Mononuclear cell (primary cell): ENCODE measurements at regions not wholly inside any gene's neighbourhood (a gene's known extent, or its start where the extent isn't known, plus 50 kb on each side); places are given as distances from the start of the nearest gene placed in this dataset.
"Not testable (repeated sequence)": the region's sequence is repeated elsewhere in the genome, so short reads cannot be mapped to it uniquely, and the experiment has no call there.

Experiments used
- H3K27me3 ChIP-seq: 2 replicates; pipeline ENCODE4 v1.6.0; 2011; ENCODE audit warnings: low read length, control low read depth; ENCODE audit not compliant: insufficient read depth
- H3K4me1 ChIP-seq: 2 replicates; pipeline ENCODE4 v1.5.1; 2011; ENCODE audit warnings: mild to moderate bottlenecking, low read length, control low read depth; ENCODE audit not compliant: insufficient read depth
- H3K4me3 ChIP-seq: 2 replicates; pipeline ENCODE4 v1.5.1; 2011; ENCODE audit warnings: mild to moderate bottlenecking, low read length, moderate library complexity
- H3K9me3 ChIP-seq: 2 replicates; pipeline ENCODE4 v1.5.1; 2011; ENCODE audit warnings: low read depth, mild to moderate bottlenecking, control low read depth, low read length

DNA sequence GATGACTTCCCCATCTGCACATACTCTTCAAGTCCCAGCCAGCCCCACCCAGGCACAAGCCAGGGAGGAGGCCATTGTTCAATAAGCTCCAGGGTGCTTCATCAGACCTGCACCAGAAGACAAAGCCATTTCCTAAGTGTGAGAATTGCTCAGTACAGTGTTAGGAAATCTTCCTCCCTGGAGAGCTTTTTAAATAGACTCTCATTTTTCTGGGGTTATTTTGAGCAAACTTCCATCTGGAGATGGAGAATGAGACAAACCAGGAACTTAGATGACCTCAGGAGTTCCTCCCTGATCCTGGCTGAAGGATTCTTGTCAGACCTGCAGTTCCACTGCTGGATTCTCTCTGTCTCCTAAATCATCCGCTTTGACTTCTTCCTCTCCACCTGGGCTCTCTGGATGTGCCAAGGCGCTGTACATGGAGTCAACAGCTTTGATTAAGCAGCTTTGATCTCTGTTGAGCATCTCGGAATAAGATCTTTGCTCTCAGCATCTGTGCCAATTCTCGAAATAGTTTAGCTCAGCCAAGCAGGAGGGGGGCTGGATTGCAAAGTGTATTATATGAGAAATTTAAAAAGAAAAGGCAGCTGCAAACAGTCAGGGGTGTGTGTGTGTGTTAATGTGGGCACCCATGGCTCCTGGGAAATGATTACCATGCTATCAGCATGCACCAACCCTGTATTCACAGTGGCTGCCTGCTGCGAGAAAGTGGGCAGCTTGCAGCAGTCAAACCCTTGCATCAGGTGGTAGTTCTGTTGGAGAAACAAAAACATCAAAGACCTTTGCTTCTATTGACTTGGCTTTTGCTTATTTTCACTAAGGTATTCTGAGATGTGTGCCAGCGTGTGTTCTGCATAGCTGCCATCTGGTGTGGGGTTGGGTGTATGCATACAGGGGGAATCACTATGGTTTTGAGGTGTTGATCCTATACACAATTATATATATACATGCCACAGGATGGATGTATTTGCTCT is 70.2 kb upstream of the NAV2 start:
- no peaks in the 10 kb centered on the region for H3K27me3 ChIP-seq
- H3K9me3 ChIP-seq = no peaks in the 10 kb centered on the region
- H3K4me3 ChIP-seq = no peak overlapping the region
- no peaks in the 10 kb centered on the region for H3K4me1 ChIP-seq

DNA sequence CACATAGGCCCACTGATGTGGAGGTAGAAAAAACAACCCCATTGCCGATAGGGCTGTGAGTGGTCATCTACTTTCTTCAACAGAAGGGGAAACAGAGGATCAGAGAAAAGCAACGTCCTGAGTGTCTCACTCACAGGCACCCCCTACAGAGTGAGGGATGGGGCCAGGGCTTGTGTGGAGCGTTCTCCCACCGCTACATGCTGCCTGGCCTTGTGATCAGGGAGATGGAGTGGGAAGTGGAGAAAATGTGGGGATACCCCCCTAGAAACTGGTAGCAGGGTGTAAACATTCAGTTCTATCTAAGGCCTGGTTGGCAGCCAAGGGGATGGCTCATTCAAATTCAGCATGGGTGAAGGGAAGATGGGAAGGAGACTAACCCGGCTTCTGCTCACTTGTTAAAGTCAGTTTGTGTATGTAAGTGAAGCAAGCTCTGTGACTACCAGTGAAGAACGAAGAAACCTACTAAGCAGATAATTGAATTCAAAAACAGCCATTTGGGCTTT is 73.0 kb upstream of the NAV2 start:
- no peaks in the 10 kb centered on the region for H3K4me1 ChIP-seq

DNA sequence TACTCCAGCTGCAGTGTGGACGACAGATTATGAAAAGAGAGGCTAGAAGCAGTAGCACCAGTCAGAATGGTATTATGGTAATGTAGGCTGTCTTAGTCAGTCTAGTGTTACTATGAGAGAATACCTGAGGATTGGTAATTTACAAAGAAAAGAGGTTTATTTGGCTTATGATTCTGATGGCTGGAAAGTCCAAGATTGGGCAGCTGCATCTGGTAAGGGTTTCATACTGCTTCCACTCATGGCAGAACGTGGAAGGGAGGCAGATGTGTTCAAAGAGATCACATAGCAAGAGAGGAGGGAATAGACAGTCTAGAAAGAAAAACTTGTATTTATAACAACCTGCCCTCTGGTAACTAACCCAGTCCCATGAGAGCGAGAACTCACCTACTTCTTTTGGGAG is 77.3 kb upstream of the NAV2 start:
- H3K27me3 ChIP-seq = no peaks in the 10 kb centered on the region
- no peak overlapping the region for H3K4me3 ChIP-seq
- no peaks in the 10 kb centered on the region for H3K9me3 ChIP-seq
- H3K4me1 ChIP-seq = no peaks in the 10 kb centered on the region

More for the DNA sequence above, 73.0 kb upstream of the NAV2 start:
- Histone ChIP-seq H3K27me3 (no peaks in the 10 kb centered on the region), H3K9me3 (no peaks in the 10 kb centered on the region), H3K4me3 (no peak overlapping the region)

DNA sequence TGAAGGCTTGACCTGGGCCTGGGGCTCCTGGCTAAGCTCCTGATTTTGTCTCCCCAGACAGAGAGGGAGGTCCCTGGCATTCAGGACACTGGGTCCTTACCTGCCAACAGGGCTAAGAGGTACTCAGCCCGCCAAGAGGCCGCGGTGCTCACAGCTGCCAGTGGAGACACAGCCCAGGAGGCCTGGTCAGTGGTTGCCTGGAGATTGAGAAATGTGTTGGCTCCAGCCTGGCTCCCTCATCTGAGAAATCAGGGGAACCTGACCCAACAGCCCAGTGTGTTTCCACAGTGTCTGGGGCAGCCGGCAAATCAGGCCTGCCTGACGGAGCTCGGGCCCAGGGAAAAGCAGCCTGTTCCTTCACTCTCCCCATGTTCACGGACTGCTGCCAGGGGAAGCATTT is 79.4 kb upstream of the NAV2 start:
- Histone ChIP-seq H3K4me1 (no peaks in the 10 kb centered on the region), H3K9me3 (no peaks in the 10 kb centered on the region), H3K27me3 (no peaks in the 10 kb centered on the region), H3K4me3 (no peak overlapping the region)

DNA sequence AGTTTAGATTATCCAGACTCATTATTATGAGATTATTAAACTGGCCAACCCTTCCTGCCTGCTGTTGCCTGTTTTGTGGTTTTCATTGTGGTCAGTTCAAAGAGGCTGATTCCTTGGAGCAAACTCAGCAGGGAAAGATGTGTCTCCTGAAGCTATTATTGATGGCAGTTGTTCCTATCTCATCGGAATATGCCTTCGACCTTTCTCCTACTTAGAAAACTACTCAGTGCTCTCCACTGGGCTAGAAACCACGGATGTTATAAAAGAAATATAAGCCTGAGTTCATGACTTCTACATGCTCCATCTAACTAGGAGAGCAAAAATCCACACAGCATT is 80.2 kb upstream of the NAV2 start:
- no peaks in the 10 kb centered on the region for H3K27me3 ChIP-seq
- H3K4me1 ChIP-seq = no peaks in the 10 kb centered on the region
- no peak overlapping the region for H3K4me3 ChIP-seq
- H3K9me3 ChIP-seq = no peaks in the 10 kb centered on the region

DNA sequence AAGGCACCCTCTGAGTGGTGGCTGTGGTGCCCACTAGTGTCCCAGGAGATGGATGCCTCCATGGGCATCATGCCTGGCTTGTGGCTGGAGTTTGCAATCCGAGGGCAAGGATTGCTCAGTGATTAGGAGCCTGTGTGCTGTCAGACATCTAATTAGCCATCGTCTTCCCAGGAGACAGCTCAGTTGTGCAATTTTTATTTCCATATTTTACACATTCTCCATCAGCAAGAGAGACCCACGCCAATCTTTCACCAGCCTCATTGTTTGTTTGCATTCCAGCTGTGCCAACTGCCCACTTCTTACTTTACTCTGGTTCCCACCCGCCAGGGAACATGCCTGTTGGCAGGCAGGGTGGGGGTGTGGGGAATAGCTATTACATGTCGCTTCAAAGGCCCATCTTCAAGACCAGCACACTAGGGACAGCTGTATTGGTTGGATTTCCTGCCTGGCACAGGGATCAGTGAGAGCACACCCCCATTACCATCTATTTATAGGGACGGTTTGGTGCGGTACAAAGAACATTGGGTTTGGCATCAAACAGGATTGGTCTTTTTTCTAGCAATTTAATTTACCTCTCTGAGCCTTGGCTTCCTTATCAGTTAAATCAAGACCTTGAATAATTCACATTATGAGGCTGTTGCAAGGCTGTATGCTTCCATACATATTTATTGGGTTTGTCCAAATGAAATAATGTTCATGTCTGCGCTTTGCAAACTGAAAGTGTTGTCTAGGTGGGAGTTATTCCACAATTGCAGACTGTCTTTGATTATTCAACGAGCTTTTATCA is 80.7 kb upstream of the NAV2 start:
- no peak overlapping the region for H3K4me3 ChIP-seq
- H3K27me3 ChIP-seq = no peaks in the 10 kb centered on the region
- H3K4me1 ChIP-seq = no peaks in the 10 kb centered on the region
- H3K9me3 ChIP-seq = no peaks in the 10 kb centered on the region

DNA sequence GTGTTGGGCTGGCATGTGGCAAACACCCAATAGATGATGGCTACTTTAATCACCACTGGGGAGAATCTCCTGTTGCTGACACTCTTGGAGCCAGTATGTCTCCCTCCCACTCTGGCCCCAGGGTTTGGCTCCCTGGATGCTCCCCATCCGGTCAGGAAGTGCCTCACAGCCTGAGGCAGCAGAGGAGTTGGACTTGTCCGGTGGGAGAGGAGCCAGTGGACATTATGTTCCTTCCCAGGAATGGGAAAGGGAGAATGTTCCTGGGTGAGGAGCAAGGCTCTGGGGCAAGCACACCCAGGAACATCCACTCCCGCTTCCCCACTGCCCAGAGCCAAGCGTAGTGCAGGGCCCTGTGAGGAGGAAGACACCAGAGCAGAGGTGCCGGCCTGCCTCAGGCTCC is 84.6 kb upstream of the NAV2 start:
- Histone ChIP-seq H3K4me3 (no peak overlapping the region), H3K9me3 (no peaks in the 10 kb centered on the region), H3K4me1 (peaks cover 13% of the 10 kb centered on the region), H3K27me3 (no peaks in the 10 kb centered on the region)

DNA sequence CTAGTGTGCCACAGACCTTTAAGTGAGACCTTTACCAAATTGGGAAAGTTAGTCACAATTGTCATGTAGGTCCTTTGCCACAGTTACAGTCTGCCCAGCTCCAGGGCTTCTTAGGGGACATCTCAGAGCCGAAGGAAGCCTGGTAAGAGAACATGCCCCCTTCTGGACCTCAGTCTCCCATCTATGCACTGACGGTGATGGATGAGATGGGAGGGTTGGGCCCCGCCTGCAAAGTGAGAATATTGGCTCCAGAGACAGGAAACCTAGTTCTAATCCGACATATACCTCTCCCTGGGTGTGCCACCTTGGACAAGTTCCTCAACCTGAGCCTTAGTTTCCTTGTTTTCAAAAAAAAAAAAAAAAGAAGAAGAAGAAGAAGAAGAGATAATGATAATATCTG is 85.1 kb upstream of the NAV2 start:
- no peaks in the 10 kb centered on the region for H3K27me3 ChIP-seq
- peaks cover 13% of the 10 kb centered on the region for H3K4me1 ChIP-seq
- H3K9me3 ChIP-seq = no peaks in the 10 kb centered on the region
- no peak overlapping the region for H3K4me3 ChIP-seq

DNA sequence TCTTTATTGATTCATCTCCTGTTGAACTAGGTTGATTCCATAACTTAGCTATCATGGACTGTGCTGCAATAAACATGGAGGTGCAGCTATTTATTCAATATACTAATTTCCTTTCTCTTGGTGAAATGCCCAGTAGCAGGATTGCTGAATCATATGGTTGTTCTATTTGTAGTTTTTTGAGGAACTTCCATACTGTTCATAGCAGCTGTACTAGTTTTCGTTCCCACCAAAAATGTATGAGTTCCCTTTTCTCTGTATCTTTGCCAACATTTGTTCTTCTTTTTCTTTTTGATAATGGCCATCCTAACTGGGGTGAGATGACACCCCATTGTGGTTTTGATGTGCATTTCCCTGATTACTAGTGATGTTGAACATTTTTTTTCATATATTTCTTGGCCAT is 87.2 kb upstream of the NAV2 start:
- H3K4me1 ChIP-seq = peaks cover 13% of the 10 kb centered on the region
- H3K4me3 ChIP-seq = no peak overlapping the region
- no peaks in the 10 kb centered on the region for H3K27me3 ChIP-seq
- no peaks in the 10 kb centered on the region for H3K9me3 ChIP-seq

DNA sequence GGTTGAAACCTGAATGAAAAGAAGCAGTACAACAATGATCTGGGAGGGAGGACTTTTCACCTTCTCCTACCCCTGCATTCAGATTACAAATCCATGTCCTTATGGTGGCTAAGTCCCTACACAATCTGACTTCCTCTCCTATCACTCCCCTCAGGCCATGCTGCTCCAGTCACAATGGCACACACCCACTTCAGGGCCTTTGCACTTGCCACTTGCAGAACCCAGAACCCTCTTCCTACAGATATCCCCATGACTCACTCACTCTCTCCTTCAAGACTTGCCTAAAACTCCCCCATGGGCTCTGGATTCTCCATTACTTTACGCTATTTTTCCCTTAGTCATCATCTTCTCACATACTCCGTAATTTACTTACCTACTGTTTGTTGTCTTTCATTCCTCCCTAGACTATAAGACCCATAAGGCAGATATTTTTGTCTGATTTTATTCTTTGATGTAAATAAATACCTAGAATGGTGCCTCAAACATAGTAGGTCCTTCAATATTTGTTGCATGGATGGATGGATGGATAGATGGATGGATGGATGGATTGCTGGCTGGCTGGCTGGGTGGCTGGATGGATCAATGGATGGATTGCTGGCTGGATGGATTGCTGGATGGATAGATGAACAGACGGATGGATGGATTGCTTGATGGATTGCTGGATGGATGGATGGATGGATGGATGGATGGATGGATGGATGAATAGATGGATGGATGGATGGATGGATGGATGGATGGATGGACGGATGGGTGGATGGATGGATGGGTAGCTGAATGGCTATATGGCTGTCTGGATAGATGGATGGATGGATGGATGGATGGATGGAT is 94.7 kb upstream of the NAV2 start:
- H3K4me1 ChIP-seq = no peaks in the 10 kb centered on the region
- no peak overlapping the region for H3K4me3 ChIP-seq
- no peaks in the 10 kb centered on the region for H3K27me3 ChIP-seq
- no peaks in the 10 kb centered on the region for H3K9me3 ChIP-seq

DNA sequence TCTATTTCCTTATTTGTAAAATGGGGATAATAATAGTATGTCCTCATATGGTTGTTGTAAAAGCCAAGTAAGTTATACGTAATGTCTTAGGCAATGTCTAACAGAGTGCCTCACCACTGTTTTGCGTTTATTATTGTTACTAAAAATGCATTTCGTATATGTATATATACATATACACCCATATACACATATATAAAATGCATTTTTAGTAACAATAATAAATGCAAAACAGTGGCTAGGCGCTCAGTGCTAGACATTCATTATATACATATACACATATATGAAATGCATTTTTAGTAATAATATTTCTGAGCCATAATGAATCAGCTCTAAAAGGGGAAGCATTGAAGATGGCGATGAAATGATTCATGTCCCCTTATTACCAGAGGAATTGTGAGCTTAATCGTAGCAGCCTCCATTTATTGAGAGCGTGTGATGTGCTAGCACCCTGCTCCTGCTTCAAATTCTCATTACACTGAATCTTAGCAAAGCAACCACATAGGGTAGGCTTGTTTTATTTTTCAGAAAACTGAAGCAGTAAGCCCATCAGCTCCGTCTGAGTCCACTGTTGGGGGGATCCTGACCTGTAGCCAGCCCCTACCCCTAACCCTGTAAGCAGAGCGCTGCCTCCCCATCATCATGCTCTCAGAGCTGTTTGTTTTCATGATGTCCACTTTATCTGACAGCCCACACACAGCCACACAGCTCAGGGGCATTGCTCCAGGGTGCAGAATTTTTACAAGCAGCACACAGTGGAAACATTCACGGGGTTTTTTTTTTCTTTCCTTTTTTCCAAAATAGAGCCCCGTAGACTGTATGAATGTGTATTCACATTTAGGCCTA is 97.1 kb upstream of the NAV2 start:
- no peaks in the 10 kb centered on the region for H3K27me3 ChIP-seq
- no peaks in the 10 kb centered on the region for H3K9me3 ChIP-seq
- no peaks in the 10 kb centered on the region for H3K4me1 ChIP-seq
- no peak overlapping the region for H3K4me3 ChIP-seq

DNA sequence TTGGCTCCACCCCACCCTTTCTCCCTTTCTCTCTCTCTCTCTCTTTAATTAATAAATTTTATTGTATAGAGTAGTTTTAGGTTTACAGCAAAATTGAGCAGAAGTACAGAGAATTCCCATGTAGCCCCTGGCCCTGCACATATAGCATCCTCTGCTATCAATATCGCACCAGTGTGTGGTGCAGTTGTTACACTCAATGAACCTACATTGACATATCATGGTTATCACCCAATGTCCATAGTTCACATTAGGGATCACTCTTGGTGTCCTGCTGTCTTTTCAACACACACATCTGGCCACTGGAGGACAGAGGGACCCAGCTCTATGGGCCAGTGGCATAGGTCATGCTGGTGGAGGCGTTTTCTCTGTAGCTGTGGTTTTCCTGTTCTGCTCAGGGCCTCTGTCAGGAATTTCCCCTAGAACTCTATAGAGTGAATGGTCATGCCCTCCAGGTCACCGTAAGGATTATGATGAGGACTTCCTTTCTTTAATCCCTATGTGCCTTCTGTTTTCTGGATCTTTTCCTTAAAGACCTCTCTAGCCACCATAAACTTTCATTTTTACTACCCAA is 98.2 kb upstream of the NAV2 start:
- H3K4me1 ChIP-seq = no peaks in the 10 kb centered on the region
- H3K27me3 ChIP-seq = no peaks in the 10 kb centered on the region
- no peaks in the 10 kb centered on the region for H3K9me3 ChIP-seq
- no peak overlapping the region for H3K4me3 ChIP-seq

DNA sequence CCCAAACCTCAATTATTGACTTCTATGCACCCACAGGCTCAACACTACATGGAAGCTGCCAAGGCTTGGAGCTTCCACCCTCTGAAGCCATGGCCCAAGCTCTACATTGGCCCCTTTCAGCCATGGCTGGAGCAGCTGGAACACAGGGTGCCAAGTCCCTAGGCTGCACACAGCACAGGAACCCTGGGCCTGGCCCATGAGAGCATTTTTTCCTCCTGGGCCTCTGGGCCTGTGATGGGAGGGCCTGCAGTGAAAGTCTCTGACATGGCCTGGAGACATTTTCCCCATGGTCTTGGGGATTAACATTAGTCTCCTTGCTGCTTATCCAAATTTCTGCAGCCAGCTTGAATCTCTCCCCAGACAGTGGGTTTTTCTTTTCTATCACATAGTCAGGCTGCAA is 100.6 kb upstream of the NAV2 start:
- not testable (repeated sequence) for H3K9me3 ChIP-seq, H3K4me1 ChIP-seq, H3K4me3 ChIP-seq, H3K27me3 ChIP-seq
